Astrocyte (in vitro differentiated cells and primary cell): ENCODE measurements at regions not wholly inside any gene's neighbourhood (a gene's known extent, or its start where the extent isn't known, plus 50 kb on each side); places are given as distances from the start of the nearest gene placed in this dataset.

Experiments used
- DNase-seq: peaks from one replicate; pipeline ENCODE4 v3.0.0-alpha.2; 2010; ENCODE audit warnings: low read depth
- FAIRE-seq: peaks from 2 replicates; lab custom pipeline; 2011; peaks lifted over from hg19 to GRCh38; lab: Jason Lieb, UNC
- H2AFZ ChIP-seq: 2 replicates; pipeline ENCODE4 v1.6.0; 2012; ENCODE audit warnings: low read depth, low read length, inconsistent platforms
- H3K27ac ChIP-seq: 2 replicates; pipeline ENCODE4 v1.5.1; 2011; ENCODE audit warnings: low read depth, low read length, inconsistent platforms
- H3K27me3 ChIP-seq: 2 replicates; pipeline ENCODE4 v1.6.0; 2011; ENCODE audit warnings: low read length, inconsistent platforms; ENCODE audit not compliant: insufficient read depth
- H3K36me3 ChIP-seq: 2 replicates; pipeline ENCODE4 v1.5.1; 2011; ENCODE audit warnings: low read length, inconsistent platforms; ENCODE audit not compliant: insufficient read depth
- H3K4me1 ChIP-seq: 2 replicates; pipeline ENCODE4 v1.5.1; 2011; ENCODE audit warnings: low read length, inconsistent platforms; ENCODE audit not compliant: insufficient read depth
- H3K4me2 ChIP-seq: 2 replicates; pipeline ENCODE4 v1.6.0; 2012; ENCODE audit warnings: low read length, inconsistent platforms
- H3K4me3 ChIP-seq: 2 replicates; pipeline ENCODE4 v1.5.1; 2011; ENCODE audit warnings: low read depth, mild to moderate bottlenecking, low read length, inconsistent platforms; ENCODE audit not compliant: insufficient read depth
- H3K79me2 ChIP-seq: 2 replicates; pipeline ENCODE4 v1.6.0; 2012; ENCODE audit warnings: mild to moderate bottlenecking, low read length, inconsistent platforms; ENCODE audit not compliant: insufficient read depth
- H3K9ac ChIP-seq: 2 replicates; pipeline ENCODE4 v1.6.0; 2012; ENCODE audit warnings: mild to moderate bottlenecking, low read length, inconsistent platforms
- H3K9me3 ChIP-seq: 2 replicates; pipeline ENCODE4 v1.5.1; 2012; ENCODE audit warnings: low read depth, mild to moderate bottlenecking, low read length, inconsistent platforms; ENCODE audit not compliant: insufficient read depth
- H4K20me1 ChIP-seq: 2 replicates; pipeline ENCODE4 v1.6.0; 2012; ENCODE audit warnings: low read length, inconsistent platforms; ENCODE audit not compliant: insufficient read depth
- H3K27ac Mint-ChIP-seq: one replicate; pipeline ENCODE4 v1.8.0; 2021; ENCODE audit warnings: mild to moderate bottlenecking, mixed read lengths; ENCODE audit not compliant: unreplicated experiment
- H3K27me3 Mint-ChIP-seq: one replicate; pipeline ENCODE4 v1.8.0; 2021; ENCODE audit warnings: low read depth, mixed read lengths; ENCODE audit not compliant: unreplicated experiment
- H3K36me3 Mint-ChIP-seq: one replicate; pipeline ENCODE4 v1.8.0; 2021; ENCODE audit warnings: low read depth, mixed read lengths; ENCODE audit not compliant: unreplicated experiment
- H3K4me1 Mint-ChIP-seq: one replicate; pipeline ENCODE4 v1.8.0; 2021; ENCODE audit warnings: low read depth, mixed read lengths; ENCODE audit not compliant: unreplicated experiment
- H3K4me3 Mint-ChIP-seq: one replicate; pipeline ENCODE4 v1.8.0; 2021; ENCODE audit warnings: mild to moderate bottlenecking, moderate library complexity, mixed read lengths; ENCODE audit not compliant: unreplicated experiment
- H3K9me3 Mint-ChIP-seq: one replicate; pipeline ENCODE4 v1.8.0; 2021; ENCODE audit warnings: mild to moderate bottlenecking, mixed read lengths; ENCODE audit not compliant: unreplicated experiment
- CTCF ChIP-seq: IDR thresholded peaks from 2 replicates; pipeline ENCODE4 v1.5.1; 2011; ENCODE audit warnings: low read depth, mild to moderate bottlenecking, inconsistent platforms, low read length, moderate library complexity; ENCODE audit not compliant: insufficient read depth
- EZH2 ChIP-seq: IDR thresholded peaks from 2 replicates; pipeline ENCODE4 v1.6.1; 2012; ENCODE audit warnings: mild to moderate bottlenecking, low read length, inconsistent platforms; ENCODE audit not compliant: insufficient read depth

GRCh38 chr16:62277942-62278341, 241.7 kb upstream of the CDH8 start:
- Histone ChIP-seq H4K20me1 (no peaks in the 10 kb centered on the region), H3K9me3 (no peaks in the 10 kb centered on the region), H3K27me3 (no peaks in the 10 kb centered on the region), H3K79me2 (no peaks in the 10 kb centered on the region), H3K4me2 (no peak overlapping the region), H3K27ac (no peak overlapping the region), H3K4me3 (no peak overlapping the region), H3K9ac (no peak overlapping the region), H3K36me3 (no peaks in the 10 kb centered on the region), H3K4me1 (no peaks in the 10 kb centered on the region), H2AFZ (no peak overlapping the region)
- no peak overlapping the region for H3K4me3 Mint-ChIP-seq
- no peaks in the 10 kb centered on the region for H3K9me3 Mint-ChIP-seq
- no peaks in the 10 kb centered on the region for H3K27me3 Mint-ChIP-seq
- no peaks in the 10 kb centered on the region for H3K36me3 Mint-ChIP-seq
- TF ChIP-seq CTCF (no peak), EZH2 (no peak)
- no peak for DNase-seq
- no peak for FAIRE-seq
- no peak overlapping the region for H3K27ac Mint-ChIP-seq
- peaks cover 7% of the 10 kb centered on the region for H3K4me1 Mint-ChIP-seq

GRCh38 chr16:62276637-62277036, 240.4 kb upstream of the CDH8 start:
- Histone ChIP-seq H3K4me2 (no peak overlapping the region), H3K27ac (no peak overlapping the region), H3K27me3 (no peaks in the 10 kb centered on the region), H2AFZ (no peak overlapping the region), H3K4me1 (no peaks in the 10 kb centered on the region), H3K9me3 (no peaks in the 10 kb centered on the region), H4K20me1 (no peaks in the 10 kb centered on the region), H3K4me3 (no peak overlapping the region), H3K9ac (no peak overlapping the region), H3K79me2 (no peaks in the 10 kb centered on the region), H3K36me3 (no peaks in the 10 kb centered on the region)
- TF ChIP-seq EZH2 (no peak), CTCF (no peak)
- H3K36me3 Mint-ChIP-seq, result no peaks in the 10 kb centered on the region
- no peaks in the 10 kb centered on the region for H3K9me3 Mint-ChIP-seq
- no peak for FAIRE-seq
- no peak overlapping the region for H3K4me3 Mint-ChIP-seq
- no peak for DNase-seq
- H3K27ac Mint-ChIP-seq, result no peak overlapping the region
- H3K27me3 Mint-ChIP-seq, result no peaks in the 10 kb centered on the region
- H3K4me1 Mint-ChIP-seq, result peaks cover 7% of the 10 kb centered on the region

GRCh38 chr16:62272035-62272434, 235.8 kb upstream of the CDH8 start:
- no peaks in the 10 kb centered on the region for H3K9me3 ChIP-seq
- TF ChIP-seq CTCF (no peak), EZH2 (no peak)
- no peak overlapping the region for H2AFZ ChIP-seq
- Mint-ChIP-seq H3K36me3 (no peaks in the 10 kb centered on the region), H3K27ac (no peak overlapping the region), H3K9me3 (no peaks in the 10 kb centered on the region), H3K27me3 (no peaks in the 10 kb centered on the region), H3K4me3 (no peak overlapping the region), H3K4me1 (peaks cover 9% of the 10 kb centered on the region)
- no peak overlapping the region for H3K4me2 ChIP-seq
- H3K79me2 ChIP-seq, result no peaks in the 10 kb centered on the region
- H3K9ac ChIP-seq, result no peak overlapping the region
- no peak for FAIRE-seq
- DNase-seq, result no peak
- no peaks in the 10 kb centered on the region for H4K20me1 ChIP-seq
- no peak overlapping the region for H3K4me3 ChIP-seq
- no peaks in the 10 kb centered on the region for H3K36me3 ChIP-seq
- H3K27ac ChIP-seq, result no peak overlapping the region
- H3K4me1 ChIP-seq, result no peaks in the 10 kb centered on the region
- no peaks in the 10 kb centered on the region for H3K27me3 ChIP-seq
